ENCODE measurements at regions not wholly inside any gene's neighbourhood (a gene's known extent, or its start where the extent isn't known, plus 50 kb on each side); places are given as distances from the start of the nearest gene placed in this dataset.
A peak's percentile ranks its signal among the peaks of the same experiment; 100 is the strongest.
"Not testable (repeated sequence)": the region's sequence is repeated elsewhere in the genome, so short reads cannot be mapped to it uniquely, and the experiment has no call there.

GRCh38 chr16:70014915-70015314 is 63.8 kb downstream of the CLEC18A start:
- H3K4me3 ChIP-seq (ENCODE audit: insufficient read depth, low read depth, low read length); H3K27ac ChIP-seq (ENCODE audit: low read depth, low read length); H3K9me3 Mint-ChIP-seq (ENCODE audit: unreplicated experiment); H3K27me3 Mint-ChIP-seq (ENCODE audit: low read depth, unreplicated experiment); H3K4me1 ChIP-seq (ENCODE audit: insufficient read depth, low read length); H3K36me3 ChIP-seq (ENCODE audit: insufficient read depth, low read length); H3K9ac ChIP-seq (ENCODE audit: low read length); H3K79me2 ChIP-seq (ENCODE audit: insufficient read depth, low read length); H2AFZ ChIP-seq (ENCODE audit: low read depth, low read length); H3K27me3 ChIP-seq (ENCODE audit: insufficient read depth, low read length); H4K20me1 ChIP-seq (ENCODE audit: insufficient read depth, low read length); H3K9me3 ChIP-seq (ENCODE audit: insufficient read depth, low read depth, low read length): not testable (repeated sequence)
- Mint-ChIP-seq H3K4me1 (ENCODE audit: low read depth, unreplicated experiment) (peaks cover 14% of the 10 kb centered on the region), H3K36me3 (ENCODE audit: low read depth, unreplicated experiment) (peaks cover 10% of the 10 kb centered on the region), H3K27ac (ENCODE audit: unreplicated experiment) (peak overlapping the region; percentile 72), H3K4me3 (ENCODE audit: unreplicated experiment) (peak overlapping the region; percentile 45)
- peak overlapping the region; percentile 39 for H3K4me2 ChIP-seq (ENCODE audit: low read length)
- FAIRE-seq = peak; percentile 17
- peak; percentile 25 for DNase-seq (ENCODE audit: low read depth)

GRCh38 chr16:70016751-70017150 is 65.6 kb downstream of the CLEC18A start:
- H3K27ac Mint-ChIP-seq (ENCODE audit: unreplicated experiment) = not testable (repeated sequence)

GRCh38 chr16:70018254-70018653 is 67.1 kb downstream of the CLEC18A start:
- DNase-seq (ENCODE audit: low read depth) (peak; percentile 8), FAIRE-seq (no peak)
- Histone ChIP-seq H4K20me1 (ENCODE audit: insufficient read depth, low read length) (no peaks in the 10 kb centered on the region), H3K9me3 (ENCODE audit: insufficient read depth, low read depth, low read length) (no peaks in the 10 kb centered on the region), H3K27me3 (ENCODE audit: insufficient read depth, low read length) (no peaks in the 10 kb centered on the region), H3K79me2 (ENCODE audit: insufficient read depth, low read length) (no peaks in the 10 kb centered on the region), H2AFZ (ENCODE audit: low read depth, low read length) (no peak overlapping the region), H3K4me1 (ENCODE audit: insufficient read depth, low read length) (peaks cover 2% of the 10 kb centered on the region), H3K9ac (ENCODE audit: low read length) (no peak overlapping the region), H3K36me3 (ENCODE audit: insufficient read depth, low read length) (peaks cover 6% of the 10 kb centered on the region), H3K4me2 (ENCODE audit: low read length) (no peak overlapping the region), H3K4me3 (ENCODE audit: insufficient read depth, low read depth, low read length) (no peak overlapping the region), H3K27ac (ENCODE audit: low read depth, low read length) (no peak overlapping the region)
- Mint-ChIP-seq H3K27ac (ENCODE audit: unreplicated experiment) (peak overlapping the region; percentile 14), H3K27me3 (ENCODE audit: low read depth, unreplicated experiment) (no peaks in the 10 kb centered on the region), H3K4me3 (ENCODE audit: unreplicated experiment) (no peak overlapping the region), H3K36me3 (ENCODE audit: low read depth, unreplicated experiment) (peaks cover 12% of the 10 kb centered on the region), H3K9me3 (ENCODE audit: unreplicated experiment) (no peaks in the 10 kb centered on the region), H3K4me1 (ENCODE audit: low read depth, unreplicated experiment) (peaks cover 14% of the 10 kb centered on the region)
- no peak for TF ChIP-seq EZH2 (IDR thresholded peaks at IDR 0.05; ENCODE audit: insufficient read depth, low read length)
- peak; percentile 8 for TF ChIP-seq CTCF (IDR thresholded peaks at IDR 0.05; ENCODE audit: insufficient read depth, low read depth, low read length)

More at GRCh38 chr16:70016751-70017150, 65.6 kb downstream of the CLEC18A start:
- peaks cover 14% of the 10 kb centered on the region for H3K4me1 Mint-ChIP-seq (ENCODE audit: low read depth, unreplicated experiment)
- not testable (repeated sequence) for H3K9me3 Mint-ChIP-seq (ENCODE audit: unreplicated experiment); H3K4me2 ChIP-seq (ENCODE audit: low read length); H3K4me3 Mint-ChIP-seq (ENCODE audit: unreplicated experiment); FAIRE-seq; H2AFZ ChIP-seq (ENCODE audit: low read depth, low read length); DNase-seq (ENCODE audit: low read depth); H3K36me3 ChIP-seq (ENCODE audit: insufficient read depth, low read length); H4K20me1 ChIP-seq (ENCODE audit: insufficient read depth, low read length); H3K9me3 ChIP-seq (ENCODE audit: insufficient read depth, low read depth, low read length); H3K4me1 ChIP-seq (ENCODE audit: insufficient read depth, low read length); H3K9ac ChIP-seq (ENCODE audit: low read length); H3K27ac ChIP-seq (ENCODE audit: low read depth, low read length); H3K27me3 ChIP-seq (ENCODE audit: insufficient read depth, low read length); H3K79me2 ChIP-seq (ENCODE audit: insufficient read depth, low read length); H3K4me3 ChIP-seq (ENCODE audit: insufficient read depth, low read depth, low read length); H3K27me3 Mint-ChIP-seq (ENCODE audit: low read depth, unreplicated experiment)
- H3K36me3 Mint-ChIP-seq (ENCODE audit: low read depth, unreplicated experiment) = peaks cover 13% of the 10 kb centered on the region

GRCh38 chr16:70023207-70023606 is 72.1 kb downstream of the CLEC18A start:
- H3K27ac Mint-ChIP-seq (ENCODE audit: unreplicated experiment) = peak overlapping the region; percentile 19
- H3K36me3 ChIP-seq (ENCODE audit: insufficient read depth, low read length); H3K4me3 ChIP-seq (ENCODE audit: insufficient read depth, low read depth, low read length); H3K27ac ChIP-seq (ENCODE audit: low read depth, low read length); H3K9ac ChIP-seq (ENCODE audit: low read length); DNase-seq (ENCODE audit: low read depth); H3K4me1 Mint-ChIP-seq (ENCODE audit: low read depth, unreplicated experiment); H3K4me2 ChIP-seq (ENCODE audit: low read length); H3K9me3 ChIP-seq (ENCODE audit: insufficient read depth, low read depth, low read length); H3K27me3 Mint-ChIP-seq (ENCODE audit: low read depth, unreplicated experiment); H3K27me3 ChIP-seq (ENCODE audit: insufficient read depth, low read length); H2AFZ ChIP-seq (ENCODE audit: low read depth, low read length); FAIRE-seq; H3K9me3 Mint-ChIP-seq (ENCODE audit: unreplicated experiment); H3K4me1 ChIP-seq (ENCODE audit: insufficient read depth, low read length); H3K4me3 Mint-ChIP-seq (ENCODE audit: unreplicated experiment); H4K20me1 ChIP-seq (ENCODE audit: insufficient read depth, low read length); H3K79me2 ChIP-seq (ENCODE audit: insufficient read depth, low read length): not testable (repeated sequence)
- peaks cover 15% of the 10 kb centered on the region for H3K36me3 Mint-ChIP-seq (ENCODE audit: low read depth, unreplicated experiment)

GRCh38 chr16:70023956-70024355 is 72.8 kb downstream of the CLEC18A start:
- H2AFZ ChIP-seq (ENCODE audit: low read depth, low read length); H3K27ac Mint-ChIP-seq (ENCODE audit: unreplicated experiment); DNase-seq (ENCODE audit: low read depth); H3K9ac ChIP-seq (ENCODE audit: low read length); H4K20me1 ChIP-seq (ENCODE audit: insufficient read depth, low read length); H3K27ac ChIP-seq (ENCODE audit: low read depth, low read length); H3K4me3 Mint-ChIP-seq (ENCODE audit: unreplicated experiment); H3K4me3 ChIP-seq (ENCODE audit: insufficient read depth, low read depth, low read length); H3K79me2 ChIP-seq (ENCODE audit: insufficient read depth, low read length); H3K36me3 ChIP-seq (ENCODE audit: insufficient read depth, low read length); H3K4me1 Mint-ChIP-seq (ENCODE audit: low read depth, unreplicated experiment); H3K27me3 ChIP-seq (ENCODE audit: insufficient read depth, low read length); H3K9me3 Mint-ChIP-seq (ENCODE audit: unreplicated experiment); FAIRE-seq; H3K9me3 ChIP-seq (ENCODE audit: insufficient read depth, low read depth, low read length); H3K4me1 ChIP-seq (ENCODE audit: insufficient read depth, low read length); H3K27me3 Mint-ChIP-seq (ENCODE audit: low read depth, unreplicated experiment); H3K4me2 ChIP-seq (ENCODE audit: low read length): not testable (repeated sequence)
- peaks cover 15% of the 10 kb centered on the region for H3K36me3 Mint-ChIP-seq (ENCODE audit: low read depth, unreplicated experiment)

Data from astrocyte (in vitro differentiated cells and primary cell).